Activated CD8-positive, alpha-beta memory T cell treated with anti-CD3 and anti-CD28 coated beads for 1 hour (primary cell): ENCODE measurements at regions not wholly inside any gene's neighbourhood (a gene's known extent, or its start where the extent isn't known, plus 50 kb on each side); places are given as distances from the start of the nearest gene placed in this dataset.

ENCODE experiments used
- DNase-seq, 2 donors: peaks; one replicate each; pipeline ENCODE4 v3.0.0-alpha.2; 2020; ENCODE audit warnings: low read depth in 1 of 2; ENCODE audit errors: extremely low read depth in 1 of 2

GRCh38 chrY:21149971-21150370 is 361.2 kb upstream of the RBMY1B start:
- no peak for DNase-seq

- no peak for DNase-seq
Measured at GRCh38 chrY:21169821-21170220, 341.3 kb upstream of the RBMY1B start.

GRCh38 chrY:21174697-21175463 is 336.3 kb upstream of the RBMY1B start:
- DNase-seq = no peak

GRCh38 chrY:21175505-21175904 is 335.6 kb upstream of the RBMY1B start:
- DNase-seq = no peak

- DNase-seq = no peak
Measured at GRCh38 chrY:21177306-21177800, 333.8 kb upstream of the RBMY1B start.

- no peak for DNase-seq
Measured at GRCh38 chrY:21178281-21178680, 332.9 kb upstream of the RBMY1B start.

- peak in 1 of 2 donors; percentile 6 for DNase-seq
Measured at GRCh38 chrY:21180921-21181320, 330.2 kb upstream of the RBMY1B start.

GRCh38 chrY:21184271-21184670 is 326.9 kb upstream of the RBMY1B start:
- DNase-seq = no peak

- DNase-seq = no peak
Measured at GRCh38 chrY:21185419-21186105, 325.6 kb upstream of the RBMY1B start.

- DNase-seq = no peak
Measured at GRCh38 chrY:21192694-21193093, 318.4 kb upstream of the RBMY1B start.

- DNase-seq = no peak
Measured at GRCh38 chrY:21200246-21200645, 310.9 kb upstream of the RBMY1B start.

GRCh38 chrY:21227849-21228248 is 283.3 kb upstream of the RBMY1B start:
- no peak for DNase-seq

GRCh38 chrY:21240221-21240620 is 270.9 kb upstream of the RBMY1B start:
- DNase-seq = no peak

- no peak for DNase-seq
Measured at GRCh38 chrY:21240662-21241310, 270.4 kb upstream of the RBMY1B start.

GRCh38 chrY:21242793-21243192 is 268.3 kb upstream of the RBMY1B start:
- DNase-seq = no peak

GRCh38 chrY:21246780-21247179 is 264.4 kb upstream of the RBMY1B start:
- no peak for DNase-seq

- no peak for DNase-seq
Measured at GRCh38 chrY:21248591-21248990, 262.5 kb upstream of the RBMY1B start.

- DNase-seq = no peak
Measured at GRCh38 chrY:21253455-21254248, 257.5 kb upstream of the RBMY1B start.

GRCh38 chrY:21254476-21254875 is 256.7 kb upstream of the RBMY1B start:
- DNase-seq = no peak

GRCh38 chrY:21256820-21257219 is 254.3 kb upstream of the RBMY1B start:
- no peak for DNase-seq

GRCh38 chrY:21259707-21260106 is 251.4 kb upstream of the RBMY1B start:
- DNase-seq = no peak
